Skeletal muscle satellite cell (primary cell): ENCODE measurements at regions not wholly inside any gene's neighbourhood (a gene's known extent, or its start where the extent isn't known, plus 50 kb on each side); places are given as distances from the start of the nearest gene placed in this dataset.

Experiments used
- H3K27me3 ChIP-seq: 2 replicates; pipeline ENCODE4 v1.7.0; 2013; ENCODE audit warnings: low read length; ENCODE audit not compliant: control insufficient read depth, insufficient read depth
- H3K36me3 ChIP-seq: 2 replicates; pipeline ENCODE4 v1.7.0; 2013; ENCODE audit warnings: mild to moderate bottlenecking, control low read depth, low read length; ENCODE audit not compliant: insufficient read depth
- H3K4me1 ChIP-seq: 2 replicates; pipeline ENCODE4 v1.7.0; 2013; ENCODE audit warnings: low read length; ENCODE audit not compliant: control insufficient read depth, insufficient read depth
- H3K4me2 ChIP-seq: 2 replicates; pipeline ENCODE4 v1.7.0; 2013; ENCODE audit warnings: mild to moderate bottlenecking, low read length
- H3K4me3 ChIP-seq: 2 replicates; pipeline ENCODE4 v1.7.0; 2013; ENCODE audit warnings: low read length
- H3K9ac ChIP-seq: 2 replicates; pipeline ENCODE4 v1.7.0; 2013; ENCODE audit warnings: mild to moderate bottlenecking, low read depth, low read length, moderate library complexity
- H3K9me3 ChIP-seq: replicated peaks from 2 replicates; pipeline ENCODE4 v1.7.0; 2013; ENCODE audit warnings: mild to moderate bottlenecking, control low read depth, low read length

DNA sequence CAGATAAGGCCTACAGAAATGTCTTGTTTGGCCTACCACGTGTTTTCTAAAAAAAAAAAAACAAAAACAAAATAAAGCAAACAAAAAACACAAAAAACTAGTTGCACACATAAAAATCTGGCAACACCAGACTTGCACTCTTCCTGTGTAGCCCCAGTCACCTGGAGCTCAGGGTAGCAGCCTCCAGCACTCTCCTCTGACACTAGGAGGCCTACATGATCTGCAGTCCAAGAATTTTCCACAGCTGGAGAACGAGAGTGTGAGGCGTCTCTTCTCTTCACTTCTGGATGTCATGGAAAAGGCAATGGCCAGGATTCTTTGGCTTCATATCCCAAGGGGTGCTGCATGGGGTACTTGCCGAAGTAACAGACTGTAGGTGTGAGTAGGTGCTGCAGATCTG is 310.2 kb upstream of the SALL1 start:
- peaks cover 12% of the 10 kb centered on the region for H3K4me1 ChIP-seq
- H3K4me2 ChIP-seq = no peak overlapping the region
- H3K9ac ChIP-seq = no peak overlapping the region
- no peak overlapping the region for H3K4me3 ChIP-seq
- no peaks in the 10 kb centered on the region for H3K9me3 ChIP-seq
- H3K27me3 ChIP-seq = no peaks in the 10 kb centered on the region
- no peaks in the 10 kb centered on the region for H3K36me3 ChIP-seq

DNA sequence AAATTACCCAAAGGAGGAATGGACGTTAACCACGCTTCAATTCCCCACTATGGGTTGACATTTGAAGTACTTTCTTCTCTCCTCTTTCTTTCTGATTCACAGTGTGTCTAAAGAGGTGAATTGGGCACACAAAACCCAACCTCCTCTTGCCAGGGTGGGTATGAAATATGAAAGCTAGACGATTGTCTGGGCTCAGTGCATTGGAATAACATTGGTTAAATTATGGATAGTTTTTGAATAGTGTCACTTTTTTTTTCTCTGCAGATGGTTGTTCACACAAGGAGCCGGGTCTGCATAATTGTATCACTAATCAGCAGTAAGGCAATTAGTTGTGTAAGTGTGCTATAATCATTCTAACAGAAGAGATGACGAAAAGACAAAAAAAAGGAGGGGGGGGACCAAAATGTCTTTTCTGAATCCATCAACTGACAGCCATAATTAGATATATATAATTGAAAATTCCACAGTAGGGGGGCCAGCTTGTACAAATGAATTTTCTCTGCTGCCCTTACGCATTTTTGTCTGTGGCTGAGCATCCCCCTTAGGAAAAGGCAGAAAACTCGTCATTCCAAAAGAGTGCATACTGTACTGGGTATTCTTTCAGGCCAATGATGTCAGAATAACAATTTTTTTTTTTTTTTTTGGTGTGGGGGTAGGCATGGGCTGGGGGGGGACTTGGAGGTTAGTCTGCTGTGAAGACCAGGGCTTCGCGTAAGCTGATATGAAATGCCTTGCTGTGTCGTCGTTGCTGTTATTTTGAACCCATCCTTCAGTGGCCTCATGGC is 307.5 kb upstream of the SALL1 start:
- no peaks in the 10 kb centered on the region for H3K4me1 ChIP-seq
- H3K27me3 ChIP-seq = no peaks in the 10 kb centered on the region
- H3K9me3 ChIP-seq = no peaks in the 10 kb centered on the region
- no peak overlapping the region for H3K4me3 ChIP-seq
- no peak overlapping the region for H3K4me2 ChIP-seq
- no peaks in the 10 kb centered on the region for H3K36me3 ChIP-seq
- H3K9ac ChIP-seq = no peak overlapping the region

DNA sequence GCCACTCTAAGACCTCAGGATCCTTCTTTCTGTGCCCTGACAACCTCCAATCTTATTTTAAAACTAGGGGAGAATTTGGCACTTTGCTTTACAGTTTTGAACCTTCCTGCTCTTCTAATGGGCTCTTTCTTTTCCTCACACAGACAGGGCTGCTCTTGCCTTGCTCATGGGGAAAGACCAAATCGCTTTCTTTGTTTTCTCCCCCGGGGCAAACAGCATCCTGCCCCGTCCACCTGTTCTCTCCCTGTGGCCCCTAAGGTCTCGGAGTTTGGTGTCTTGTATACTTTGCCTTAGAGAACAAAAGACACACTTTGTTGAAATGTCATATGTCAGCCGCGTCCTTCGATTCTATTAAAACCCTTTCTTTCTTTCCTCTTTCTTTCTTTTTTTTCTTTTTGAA is 306.7 kb upstream of the SALL1 start:
- Histone ChIP-seq H3K27me3 (no peaks in the 10 kb centered on the region), H3K4me2 (no peak overlapping the region), H3K4me3 (no peak overlapping the region), H3K36me3 (no peaks in the 10 kb centered on the region), H3K4me1 (no peaks in the 10 kb centered on the region), H3K9ac (no peak overlapping the region), H3K9me3 (no peaks in the 10 kb centered on the region)

DNA sequence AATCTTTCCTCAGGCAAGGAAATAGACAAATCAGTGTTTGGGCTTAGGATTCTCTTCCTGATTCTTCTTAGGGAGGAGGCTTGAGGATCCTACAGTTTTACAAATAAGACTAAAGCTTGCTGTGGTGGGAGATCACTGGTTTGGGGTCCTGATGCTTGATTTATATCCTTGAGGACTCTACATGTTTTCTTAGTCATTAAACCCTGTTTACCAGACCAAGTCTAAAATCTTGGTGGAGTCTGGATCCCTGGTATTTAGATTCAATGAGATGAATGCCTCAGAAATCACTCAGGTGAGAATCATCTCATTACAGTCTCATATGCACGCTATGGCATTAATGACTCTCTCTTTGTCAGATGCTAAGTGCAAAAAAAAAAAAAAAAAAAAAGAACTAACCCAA is 304.3 kb upstream of the SALL1 start:
- H3K4me3 ChIP-seq = no peak overlapping the region
- H3K27me3 ChIP-seq = peaks cover 6% of the 10 kb centered on the region
- H3K4me1 ChIP-seq = no peaks in the 10 kb centered on the region
- H3K9me3 ChIP-seq = no peaks in the 10 kb centered on the region
- no peak overlapping the region for H3K4me2 ChIP-seq
- no peak overlapping the region for H3K9ac ChIP-seq
- H3K36me3 ChIP-seq = no peaks in the 10 kb centered on the region

DNA sequence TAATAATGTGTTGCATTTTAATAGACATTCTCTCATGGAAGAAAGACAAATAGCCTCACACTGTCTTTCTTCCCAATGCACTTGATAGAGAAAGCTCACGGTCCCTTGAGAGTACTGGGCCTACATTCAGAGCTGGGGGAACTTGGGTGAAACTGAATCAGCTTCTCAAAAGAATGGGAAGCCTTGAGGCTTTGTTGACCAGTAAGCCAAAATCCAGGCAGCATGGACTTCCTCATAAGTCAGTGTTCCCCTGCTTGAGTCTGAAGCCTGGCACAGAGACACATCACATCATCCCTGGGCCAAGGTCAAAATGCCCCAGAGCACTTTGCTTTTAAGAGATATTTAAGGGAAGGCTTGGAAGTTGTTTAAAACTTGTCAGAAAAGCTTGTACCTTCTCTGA is 302.2 kb upstream of the SALL1 start:
- Histone ChIP-seq H3K4me3 (no peak overlapping the region), H3K36me3 (no peaks in the 10 kb centered on the region), H3K9me3 (no peaks in the 10 kb centered on the region), H3K4me1 (no peaks in the 10 kb centered on the region), H3K4me2 (no peak overlapping the region), H3K9ac (no peak overlapping the region), H3K27me3 (peaks cover 6% of the 10 kb centered on the region)

DNA sequence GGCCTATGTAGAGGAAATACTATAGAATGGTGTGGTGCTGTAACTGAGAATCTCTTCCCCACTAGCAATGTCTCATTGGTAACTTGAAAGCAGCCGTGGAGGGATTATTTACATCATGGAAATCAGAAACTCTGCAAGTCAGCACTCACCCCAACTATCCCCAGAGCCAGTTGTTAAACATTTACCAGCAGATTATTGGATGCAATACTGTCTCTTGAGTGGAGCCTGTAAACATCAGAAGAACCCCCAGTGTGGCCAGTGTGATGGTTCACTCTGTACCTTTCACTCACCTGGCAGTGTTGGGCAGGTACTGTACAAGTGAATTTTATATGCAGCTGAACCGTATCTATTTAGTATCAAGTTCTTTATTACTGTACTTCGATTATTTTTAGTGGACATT is 299.8 kb upstream of the SALL1 start:
- H3K4me3 ChIP-seq = no peak overlapping the region
- no peaks in the 10 kb centered on the region for H3K9me3 ChIP-seq

DNA sequence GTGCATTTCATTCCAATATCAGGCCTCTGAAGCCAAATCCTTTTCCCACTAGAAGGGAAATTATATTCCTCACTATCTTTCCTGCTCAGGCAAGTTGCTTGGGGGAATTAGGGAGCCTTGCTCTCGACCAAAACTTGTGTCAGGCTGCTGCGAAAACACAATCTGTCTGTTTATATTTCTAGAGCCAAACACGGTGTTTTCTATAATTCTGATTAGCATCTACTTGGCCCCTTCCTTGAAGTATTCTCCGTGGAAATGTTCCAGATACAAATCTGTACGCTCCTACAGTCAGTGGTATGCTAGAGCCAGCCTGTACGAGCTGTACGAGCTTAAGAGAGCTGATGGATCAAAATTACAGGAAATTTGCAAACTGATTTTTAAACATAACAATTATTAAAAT is 299.3 kb upstream of the SALL1 start:
- Histone ChIP-seq H3K4me1 (no peaks in the 10 kb centered on the region), H3K36me3 (no peaks in the 10 kb centered on the region), H3K9ac (no peak overlapping the region), H3K9me3 (no peaks in the 10 kb centered on the region), H3K27me3 (peaks cover 11% of the 10 kb centered on the region), H3K4me2 (no peak overlapping the region), H3K4me3 (no peak overlapping the region)

More for the DNA sequence above, 299.8 kb upstream of the SALL1 start:
- Histone ChIP-seq H3K36me3 (no peaks in the 10 kb centered on the region), H3K27me3 (peaks cover 7% of the 10 kb centered on the region), H3K9ac (no peak overlapping the region), H3K4me1 (no peaks in the 10 kb centered on the region), H3K4me2 (no peak overlapping the region)

DNA sequence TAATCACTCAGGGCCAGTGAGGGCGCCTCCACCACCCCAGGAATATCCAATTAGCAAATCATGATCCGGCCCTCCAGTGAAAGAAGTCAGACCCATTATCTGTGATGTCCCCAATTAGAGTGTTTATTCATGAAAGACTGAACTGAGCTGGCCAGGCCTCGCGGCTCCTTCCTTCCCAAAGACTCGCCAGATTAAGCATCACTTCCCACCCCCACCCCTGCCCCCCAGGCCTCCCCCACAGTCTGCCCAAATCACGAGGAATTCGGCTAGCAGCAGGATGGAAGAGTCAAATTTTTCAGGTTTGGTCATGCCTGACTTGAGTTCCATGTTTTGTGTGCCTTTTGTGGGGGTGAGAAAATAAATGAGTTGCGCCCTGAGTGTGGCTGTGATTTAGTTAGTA is 298.4 kb upstream of the SALL1 start:
- Histone ChIP-seq H3K9ac (no peak overlapping the region), H3K4me3 (no peak overlapping the region), H3K36me3 (no peaks in the 10 kb centered on the region), H3K4me2 (no peak overlapping the region), H3K9me3 (no peaks in the 10 kb centered on the region), H3K4me1 (no peaks in the 10 kb centered on the region), H3K27me3 (peaks cover 11% of the 10 kb centered on the region)

DNA sequence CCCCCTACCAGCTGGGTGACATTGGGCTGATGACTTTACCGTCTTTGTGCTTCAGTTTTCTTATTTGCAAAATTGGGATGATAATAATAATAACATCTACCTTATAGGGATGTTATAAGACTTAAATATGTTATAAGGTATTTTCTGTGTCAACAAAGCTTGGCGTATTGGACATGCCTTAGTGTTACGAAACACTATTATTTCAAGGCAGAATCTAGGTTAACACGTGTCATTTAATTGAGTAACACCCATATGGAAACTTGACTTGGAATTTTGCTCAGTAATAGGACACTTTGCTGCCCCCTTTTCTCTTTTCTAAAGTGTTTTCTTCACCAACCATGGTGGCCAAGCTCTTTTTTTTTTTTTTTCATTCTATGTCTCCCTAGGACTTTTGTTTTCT is 294.2 kb upstream of the SALL1 start:
- H3K9ac ChIP-seq = no peak overlapping the region
- no peak overlapping the region for H3K4me2 ChIP-seq
- H3K4me3 ChIP-seq = no peak overlapping the region
- H3K9me3 ChIP-seq = no peaks in the 10 kb centered on the region
- H3K4me1 ChIP-seq = no peaks in the 10 kb centered on the region
- H3K36me3 ChIP-seq = no peaks in the 10 kb centered on the region
- peaks cover 29% of the 10 kb centered on the region for H3K27me3 ChIP-seq

DNA sequence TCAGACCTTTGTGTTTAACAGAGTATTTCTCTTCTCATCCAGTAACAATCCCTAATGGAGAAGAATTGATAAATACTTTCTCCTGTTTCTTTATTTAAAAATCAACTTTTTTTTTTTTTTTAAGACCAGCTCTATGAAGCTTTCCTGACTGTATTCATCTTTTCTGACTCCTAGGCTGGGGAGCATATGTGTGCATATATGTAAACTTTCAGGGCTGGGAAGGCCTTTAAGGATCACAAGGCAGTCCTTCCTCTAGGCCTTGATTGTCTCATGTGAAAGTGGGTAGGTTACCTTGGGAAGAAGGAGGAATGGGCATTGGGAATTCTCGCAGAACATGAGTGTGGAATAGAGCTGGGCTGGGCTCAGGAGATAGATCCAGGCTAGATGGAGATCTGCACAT is 292.9 kb upstream of the SALL1 start:
- H3K4me3 ChIP-seq = no peak overlapping the region
- no peaks in the 10 kb centered on the region for H3K9me3 ChIP-seq
- no peaks in the 10 kb centered on the region for H3K36me3 ChIP-seq
- no peak overlapping the region for H3K9ac ChIP-seq
- H3K4me1 ChIP-seq = no peaks in the 10 kb centered on the region
- H3K4me2 ChIP-seq = no peak overlapping the region
- peaks cover 41% of the 10 kb centered on the region for H3K27me3 ChIP-seq

DNA sequence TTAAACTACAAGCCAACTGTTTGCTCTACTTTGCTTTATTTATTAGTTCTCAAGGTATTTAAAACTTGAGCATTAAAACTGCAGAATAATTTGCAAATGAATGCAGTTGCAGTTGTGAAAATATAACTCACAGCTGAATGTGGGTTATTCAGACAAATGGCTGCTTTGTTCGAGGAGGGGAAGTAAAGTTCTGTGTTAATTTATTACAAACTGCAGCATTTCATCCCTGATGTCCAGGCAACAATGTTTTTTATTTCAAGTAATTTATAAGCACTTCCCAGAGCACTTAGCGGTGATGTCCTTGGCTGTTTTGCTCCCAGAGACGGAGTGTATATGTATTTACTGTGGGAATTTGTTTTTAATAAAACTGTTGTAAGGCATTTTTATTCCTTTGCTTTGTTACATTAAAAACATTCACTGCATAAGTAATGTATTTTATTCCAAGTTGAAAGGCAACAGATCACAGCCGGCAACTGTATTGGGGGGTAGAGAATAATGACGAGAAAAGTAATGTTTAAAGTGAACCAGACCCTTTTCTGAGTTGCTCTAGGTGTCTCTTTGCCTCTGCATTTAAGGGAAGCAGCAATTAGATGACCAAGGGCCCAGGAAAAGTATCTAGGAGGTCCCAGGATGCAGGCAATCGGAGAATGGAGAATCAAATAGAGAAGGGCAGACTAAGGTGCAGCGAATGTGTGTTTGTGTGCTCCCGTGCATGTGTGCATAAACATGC is 291.2 kb upstream of the SALL1 start:
- Histone ChIP-seq H3K27me3 (peaks cover 46% of the 10 kb centered on the region), H3K36me3 (no peaks in the 10 kb centered on the region), H3K9me3 (no peaks in the 10 kb centered on the region), H3K4me1 (no peaks in the 10 kb centered on the region), H3K4me3 (no peak overlapping the region), H3K9ac (no peak overlapping the region), H3K4me2 (no peak overlapping the region)
